ENCODE measurements at regions not wholly inside any gene's neighbourhood (a gene's known extent, or its start where the extent isn't known, plus 50 kb on each side); places are given as distances from the start of the nearest gene placed in this dataset.

GRCh38 chr15:53462651-53463050, 296.8 kb downstream of the WDR72 start:
- H3K9me3 ChIP-seq (ENCODE audit: control insufficient read depth, low read length) = no peaks in the 10 kb centered on the region
- no peak overlapping the region for H3K4me3 ChIP-seq (ENCODE audit: insufficient read depth, low read depth, low read length)
- WGBS, 2 experiments = 86 to 92% methylated on average over 2 of the region's 2 CpGs
- H3K27ac ChIP-seq (ENCODE audit: insufficient read depth, low read depth, low read length, poor library complexity, severe bottlenecking) = no peak overlapping the region
- no peaks in the 10 kb centered on the region for H3K36me3 ChIP-seq (ENCODE audit: control insufficient read depth, insufficient read depth, low read length)
- no peaks in the 10 kb centered on the region for H3K27me3 ChIP-seq (ENCODE audit: control insufficient read depth, insufficient read depth, low read length, poor library complexity, severe bottlenecking)
- H3K4me1 ChIP-seq (ENCODE audit: control insufficient read depth, insufficient read depth, low read length) = peaks cover 4% of the 10 kb centered on the region

- Histone ChIP-seq H3K9me3 (ENCODE audit: control insufficient read depth, low read length) (no peaks in the 10 kb centered on the region), H3K4me1 (ENCODE audit: control insufficient read depth, insufficient read depth, low read length) (peaks cover 10% of the 10 kb centered on the region), H3K27ac (ENCODE audit: insufficient read depth, low read depth, low read length, poor library complexity, severe bottlenecking) (no peak overlapping the region), H3K27me3 (ENCODE audit: control insufficient read depth, insufficient read depth, low read length, poor library complexity, severe bottlenecking) (no peaks in the 10 kb centered on the region), H3K4me3 (ENCODE audit: insufficient read depth, low read depth, low read length) (no peak overlapping the region), H3K36me3 (ENCODE audit: control insufficient read depth, insufficient read depth, low read length) (no peaks in the 10 kb centered on the region)
- WGBS, 2 experiments = 97 to 100% methylated on average over 1 to 2 of the region's 3 CpGs
Measured at GRCh38 chr15:53461677-53462076, 297.8 kb downstream of the WDR72 start.

GRCh38 chr15:53458736-53459135, 300.7 kb downstream of the WDR72 start:
- Histone ChIP-seq H3K27me3 (ENCODE audit: control insufficient read depth, insufficient read depth, low read length, poor library complexity, severe bottlenecking) (no peaks in the 10 kb centered on the region), H3K4me3 (ENCODE audit: insufficient read depth, low read depth, low read length) (no peak overlapping the region), H3K4me1 (ENCODE audit: control insufficient read depth, insufficient read depth, low read length) (peaks cover 10% of the 10 kb centered on the region), H3K27ac (ENCODE audit: insufficient read depth, low read depth, low read length, poor library complexity, severe bottlenecking) (no peak overlapping the region), H3K9me3 (ENCODE audit: control insufficient read depth, low read length) (no peaks in the 10 kb centered on the region), H3K36me3 (ENCODE audit: control insufficient read depth, insufficient read depth, low read length) (no peaks in the 10 kb centered on the region)
- 87 to 92% methylated on average over 1 of the region's 1 CpG for whole genome bisulfite sequencing, 2 experiments

- WGBS, 2 experiments = 47 to 55% methylated on average over 2 to 3 of the region's 3 CpGs
- no peaks in the 10 kb centered on the region for H3K9me3 ChIP-seq (ENCODE audit: control insufficient read depth, low read length)
- no peak overlapping the region for H3K27ac ChIP-seq (ENCODE audit: insufficient read depth, low read depth, low read length, poor library complexity, severe bottlenecking)
- no peaks in the 10 kb centered on the region for H3K27me3 ChIP-seq (ENCODE audit: control insufficient read depth, insufficient read depth, low read length, poor library complexity, severe bottlenecking)
- H3K36me3 ChIP-seq (ENCODE audit: control insufficient read depth, insufficient read depth, low read length) = no peaks in the 10 kb centered on the region
- H3K4me3 ChIP-seq (ENCODE audit: insufficient read depth, low read depth, low read length) = no peak overlapping the region
- H3K4me1 ChIP-seq (ENCODE audit: control insufficient read depth, insufficient read depth, low read length) = peaks cover 10% of the 10 kb centered on the region
Measured at GRCh38 chr15:53457479-53457878, 302.0 kb downstream of the WDR72 start.

GRCh38 chr15:53454843-53455721, 304.4 kb downstream of the WDR72 start:
- 86 to 91% methylated on average over 6 to 8 of the region's 8 CpGs for WGBS, 2 experiments
- no peaks in the 10 kb centered on the region for H3K27me3 ChIP-seq (ENCODE audit: control insufficient read depth, insufficient read depth, low read length, poor library complexity, severe bottlenecking)

GRCh38 chr15:53454535-53454842, 305.0 kb downstream of the WDR72 start:
- H3K4me1 ChIP-seq (ENCODE audit: control insufficient read depth, insufficient read depth, low read length) = peaks cover 10% of the 10 kb centered on the region
- no peaks in the 10 kb centered on the region for H3K9me3 ChIP-seq (ENCODE audit: control insufficient read depth, low read length)
- no peak overlapping the region for H3K4me3 ChIP-seq (ENCODE audit: insufficient read depth, low read depth, low read length)
- no peaks in the 10 kb centered on the region for H3K27me3 ChIP-seq (ENCODE audit: control insufficient read depth, insufficient read depth, low read length, poor library complexity, severe bottlenecking)
- WGBS, 2 experiments = 92 to 94% methylated on average over 5 of the region's 5 CpGs
- no peak overlapping the region for H3K27ac ChIP-seq (ENCODE audit: insufficient read depth, low read depth, low read length, poor library complexity, severe bottlenecking)
- H3K36me3 ChIP-seq (ENCODE audit: control insufficient read depth, insufficient read depth, low read length) = no peaks in the 10 kb centered on the region

More at GRCh38 chr15:53454843-53455721, 304.4 kb downstream of the WDR72 start:
- Histone ChIP-seq H3K36me3 (ENCODE audit: control insufficient read depth, insufficient read depth, low read length) (no peaks in the 10 kb centered on the region), H3K4me1 (ENCODE audit: control insufficient read depth, insufficient read depth, low read length) (peaks cover 10% of the 10 kb centered on the region), H3K27ac (ENCODE audit: insufficient read depth, low read depth, low read length, poor library complexity, severe bottlenecking) (no peak overlapping the region), H3K4me3 (ENCODE audit: insufficient read depth, low read depth, low read length) (no peak overlapping the region), H3K9me3 (ENCODE audit: control insufficient read depth, low read length) (no peaks in the 10 kb centered on the region)

- Histone ChIP-seq H3K4me3 (ENCODE audit: insufficient read depth, low read depth, low read length) (no peak overlapping the region), H3K9me3 (ENCODE audit: control insufficient read depth, low read length) (no peaks in the 10 kb centered on the region), H3K4me1 (ENCODE audit: control insufficient read depth, insufficient read depth, low read length) (peaks cover 13% of the 10 kb centered on the region), H3K27ac (ENCODE audit: insufficient read depth, low read depth, low read length, poor library complexity, severe bottlenecking) (no peak overlapping the region), H3K27me3 (ENCODE audit: control insufficient read depth, insufficient read depth, low read length, poor library complexity, severe bottlenecking) (no peaks in the 10 kb centered on the region), H3K36me3 (ENCODE audit: control insufficient read depth, insufficient read depth, low read length) (no peaks in the 10 kb centered on the region)
- WGBS, 2 experiments = 91 to 94% methylated on average over 2 of the region's 2 CpGs
Measured at GRCh38 chr15:53453253-53454105, 306.0 kb downstream of the WDR72 start.

- 37 to 48% methylated on average over 6 to 7 of the region's 7 CpGs for WGBS, 2 experiments
- H3K27me3 ChIP-seq (ENCODE audit: control insufficient read depth, insufficient read depth, low read length, poor library complexity, severe bottlenecking) = no peaks in the 10 kb centered on the region
- no peak overlapping the region for H3K4me3 ChIP-seq (ENCODE audit: insufficient read depth, low read depth, low read length)
- no peaks in the 10 kb centered on the region for H3K36me3 ChIP-seq (ENCODE audit: control insufficient read depth, insufficient read depth, low read length)
- no peak overlapping the region for H3K27ac ChIP-seq (ENCODE audit: insufficient read depth, low read depth, low read length, poor library complexity, severe bottlenecking)
- H3K4me1 ChIP-seq (ENCODE audit: control insufficient read depth, insufficient read depth, low read length) = peaks cover 9% of the 10 kb centered on the region
- H3K9me3 ChIP-seq (ENCODE audit: control insufficient read depth, low read length) = no peaks in the 10 kb centered on the region
Measured at GRCh38 chr15:53448232-53449015, 311.0 kb downstream of the WDR72 start.

- H3K4me3 ChIP-seq (ENCODE audit: insufficient read depth, low read depth, low read length) = no peak overlapping the region
- H3K9me3 ChIP-seq (ENCODE audit: control insufficient read depth, low read length) = no peaks in the 10 kb centered on the region
- no peaks in the 10 kb centered on the region for H3K36me3 ChIP-seq (ENCODE audit: control insufficient read depth, insufficient read depth, low read length)
- WGBS, 2 experiments = 88 to 94% methylated on average over 1 of the region's 1 CpG
- H3K27ac ChIP-seq (ENCODE audit: insufficient read depth, low read depth, low read length, poor library complexity, severe bottlenecking) = no peak overlapping the region
- peaks cover 9% of the 10 kb centered on the region for H3K4me1 ChIP-seq (ENCODE audit: control insufficient read depth, insufficient read depth, low read length)
- H3K27me3 ChIP-seq (ENCODE audit: control insufficient read depth, insufficient read depth, low read length, poor library complexity, severe bottlenecking) = no peaks in the 10 kb centered on the region
Measured at GRCh38 chr15:53447742-53448141, 311.7 kb downstream of the WDR72 start.

All from ectodermal cell (in vitro differentiated cells).